ENCODE measurements at regions not wholly inside any gene's neighbourhood (a gene's known extent, or its start where the extent isn't known, plus 50 kb on each side); places are given as distances from the start of the nearest gene placed in this dataset.
"Not testable (repeated sequence)": the region's sequence is repeated elsewhere in the genome, so short reads cannot be mapped to it uniquely, and the experiment has no call there.

GRCh38 chr5:39662945-39663344, 238.2 kb upstream of the DAB2 start:
- H3K4me3 ChIP-seq (ENCODE audit: low read depth, low read length), result no peak overlapping the region
- TF ChIP-seq CTCF (IDR thresholded peaks at IDR 0.05; ENCODE audit: insufficient read depth, low read depth, low read length, missing control alignments), result no peak

GRCh38 chr5:39661026-39661779, 236.4 kb upstream of the DAB2 start:
- TF ChIP-seq CTCF (IDR thresholded peaks at IDR 0.05; ENCODE audit: insufficient read depth, low read depth, low read length, missing control alignments), result no peak
- no peak overlapping the region for H3K4me3 ChIP-seq (ENCODE audit: low read depth, low read length)
- DNase-seq (ENCODE audit: low read depth), result no peak

More at GRCh38 chr5:39662945-39663344, 238.2 kb upstream of the DAB2 start:
- no peak for DNase-seq (ENCODE audit: low read depth)

- no peak overlapping the region for H3K4me3 ChIP-seq (ENCODE audit: low read depth, low read length)
- no peak for TF ChIP-seq CTCF (IDR thresholded peaks at IDR 0.05; ENCODE audit: insufficient read depth, low read depth, low read length, missing control alignments)
- no peak for DNase-seq (ENCODE audit: low read depth)
Observed at GRCh38 chr5:39660020-39660419, 235.2 kb upstream of the DAB2 start.

- no peak for TF ChIP-seq CTCF (IDR thresholded peaks at IDR 0.05; ENCODE audit: insufficient read depth, low read depth, low read length, missing control alignments)
- H3K4me3 ChIP-seq (ENCODE audit: low read depth, low read length), result no peak overlapping the region
Observed at GRCh38 chr5:39658866-39659265, 234.1 kb upstream of the DAB2 start.

GRCh38 chr5:39657943-39658342, 233.2 kb upstream of the DAB2 start:
- no peak for DNase-seq (ENCODE audit: low read depth)
- TF ChIP-seq CTCF (IDR thresholded peaks at IDR 0.05; ENCODE audit: insufficient read depth, low read depth, low read length, missing control alignments), result no peak
- no peak overlapping the region for H3K4me3 ChIP-seq (ENCODE audit: low read depth, low read length)

More at GRCh38 chr5:39658866-39659265, 234.1 kb upstream of the DAB2 start:
- DNase-seq (ENCODE audit: low read depth), result no peak

GRCh38 chr5:39656600-39656999, 231.8 kb upstream of the DAB2 start:
- no peak overlapping the region for H3K4me3 ChIP-seq (ENCODE audit: low read depth, low read length)
- DNase-seq (ENCODE audit: low read depth), result no peak
- no peak for TF ChIP-seq CTCF (IDR thresholded peaks at IDR 0.05; ENCODE audit: insufficient read depth, low read depth, low read length, missing control alignments)

- H3K4me3 ChIP-seq (ENCODE audit: low read depth, low read length), result no peak overlapping the region
- no peak for TF ChIP-seq CTCF (IDR thresholded peaks at IDR 0.05; ENCODE audit: insufficient read depth, low read depth, low read length, missing control alignments)
- no peak for DNase-seq (ENCODE audit: low read depth)
Observed at GRCh38 chr5:39654715-39655114, 229.9 kb upstream of the DAB2 start.

GRCh38 chr5:39652481-39652880, 227.7 kb upstream of the DAB2 start:
- not testable (repeated sequence) for H3K4me3 ChIP-seq (ENCODE audit: low read depth, low read length); DNase-seq (ENCODE audit: low read depth)
